SK-N-SH treated with all-trans-retinoic acid at 6 μM for 48 hours (cell line): ENCODE measurements at regions not wholly inside any gene's neighbourhood (a gene's known extent, or its start where the extent isn't known, plus 50 kb on each side); places are given as distances from the start of the nearest gene placed in this dataset.

Experiments
- BACH2 ChIP-seq: fragments of 250-450 bp; sonication (Bioruptor Pico); IDR thresholded peaks from 2 replicates; pipeline ENCODE4 v1.9.0; 2021; ENCODE audit warnings: mild to moderate bottlenecking, borderline replicate concordance
- CSDC2 ChIP-seq: fragments of 250-450 bp; sonication (Bioruptor Pico); IDR thresholded peaks from 2 replicates; pipeline ENCODE4 v1.5.0; 2020; ENCODE audit warnings: mild to moderate bottlenecking, moderate library complexity
- ESRRG ChIP-seq: fragments of 250-450 bp; sonication (Bioruptor Pico); IDR thresholded peaks from 2 replicates; pipeline ENCODE4 v1.6.1; 2021; ENCODE audit warnings: mild to moderate bottlenecking
- ZFP3 ChIP-seq: fragments of 250-450 bp; sonication (Bioruptor Pico); IDR thresholded peaks from 2 replicates; pipeline ENCODE4 v1.5.0; 2020; ENCODE audit warnings: mild to moderate bottlenecking, moderate library complexity
- ZNF565 ChIP-seq: fragments of 450-650 bp; formaldehyde crosslinking; conservative IDR thresholded peaks from 2 replicates; pipeline ENCODE4 v1.5.0; 2020; ENCODE audit warnings: low read depth, mild to moderate bottlenecking, moderate library complexity
- ZNF70 ChIP-seq: fragments of 450-650 bp; formaldehyde crosslinking; IDR thresholded peaks from 2 replicates; pipeline ENCODE4 v1.5.0; 2020; ENCODE audit warnings: mild to moderate bottlenecking, moderate library complexity
- ZNF8 ChIP-seq: fragments of 450-650 bp; formaldehyde crosslinking; IDR thresholded peaks from 2 replicates; pipeline ENCODE4 v1.5.0; 2020; ENCODE audit warnings: mild to moderate bottlenecking, moderate library complexity
- TF ChIP-seq, protein P1 (sequence below): fragments of 250-450 bp; sonication (Bioruptor Pico); IDR thresholded peaks from 2 replicates; pipeline ENCODE4 v1.5.1; 2020; ENCODE audit warnings: low read depth, mild to moderate bottlenecking, moderate library complexity
- TF ChIP-seq, protein P2 (sequence below): fragments of 250-450 bp; sonication (Bioruptor Pico); IDR thresholded peaks from 2 replicates; pipeline ENCODE4 v1.8.0; 2020; ENCODE audit warnings: mild to moderate bottlenecking, moderate library complexity, borderline replicate concordance
- TF ChIP-seq, protein P3 (sequence below): fragments of 250-450 bp; sonication (Bioruptor Pico); IDR thresholded peaks from 2 replicates; pipeline ENCODE4 v1.5.0; 2020; ENCODE audit warnings: mild to moderate bottlenecking, moderate library complexity

DNA sequence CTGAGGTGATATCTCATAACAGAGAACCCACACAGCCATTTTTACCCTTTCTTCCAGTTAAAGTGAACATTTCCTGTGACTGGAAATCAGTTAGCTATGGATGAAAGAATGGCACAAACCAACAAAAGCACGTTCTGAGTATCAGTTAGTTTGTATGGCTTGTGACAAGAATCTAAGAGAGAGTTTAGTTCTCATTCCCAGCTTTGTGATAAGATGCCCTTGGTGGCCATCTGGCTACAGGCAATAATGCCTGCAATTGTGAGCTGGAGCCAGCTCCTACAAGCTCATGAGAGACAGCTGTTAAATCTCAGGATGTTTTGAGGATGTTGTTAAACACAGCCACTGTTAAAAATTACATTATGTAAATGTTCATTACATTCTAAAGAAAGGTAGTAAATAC, 122.0 kb upstream of the FRMD6 start:
- TF ChIP-seq CSDC2 (CRISPR knock-in tag) (no peak), ESRRG (no peak), ZNF8 (CRISPR knock-in tag) (no peak), ZNF565 (CRISPR knock-in tag) (no peak), ZFP3 (CRISPR knock-in tag) (no peak), ZNF70 (CRISPR knock-in tag) (no peak), BACH2 (CRISPR knock-in tag) (no peak)
- TF ChIP-seq, protein P1, sequence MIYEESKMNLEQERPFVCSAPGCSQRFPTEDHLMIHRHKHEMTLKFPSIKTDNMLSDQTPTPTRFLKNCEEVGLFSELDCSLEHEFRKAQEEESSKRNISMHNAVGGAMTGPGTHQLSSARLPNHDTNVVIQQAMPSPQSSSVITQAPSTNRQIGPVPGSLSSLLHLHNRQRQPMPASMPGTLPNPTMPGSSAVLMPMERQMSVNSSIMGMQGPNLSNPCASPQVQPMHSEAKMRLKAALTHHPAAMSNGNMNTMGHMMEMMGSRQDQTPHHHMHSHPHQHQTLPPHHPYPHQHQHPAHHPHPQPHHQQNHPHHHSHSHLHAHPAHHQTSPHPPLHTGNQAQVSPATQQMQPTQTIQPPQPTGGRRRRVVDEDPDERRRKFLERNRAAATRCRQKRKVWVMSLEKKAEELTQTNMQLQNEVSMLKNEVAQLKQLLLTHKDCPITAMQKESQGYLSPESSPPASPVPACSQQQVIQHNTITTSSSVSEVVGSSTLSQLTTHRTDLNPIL (CRISPR knock-in tag): no peak
- TF ChIP-seq, protein P2, sequence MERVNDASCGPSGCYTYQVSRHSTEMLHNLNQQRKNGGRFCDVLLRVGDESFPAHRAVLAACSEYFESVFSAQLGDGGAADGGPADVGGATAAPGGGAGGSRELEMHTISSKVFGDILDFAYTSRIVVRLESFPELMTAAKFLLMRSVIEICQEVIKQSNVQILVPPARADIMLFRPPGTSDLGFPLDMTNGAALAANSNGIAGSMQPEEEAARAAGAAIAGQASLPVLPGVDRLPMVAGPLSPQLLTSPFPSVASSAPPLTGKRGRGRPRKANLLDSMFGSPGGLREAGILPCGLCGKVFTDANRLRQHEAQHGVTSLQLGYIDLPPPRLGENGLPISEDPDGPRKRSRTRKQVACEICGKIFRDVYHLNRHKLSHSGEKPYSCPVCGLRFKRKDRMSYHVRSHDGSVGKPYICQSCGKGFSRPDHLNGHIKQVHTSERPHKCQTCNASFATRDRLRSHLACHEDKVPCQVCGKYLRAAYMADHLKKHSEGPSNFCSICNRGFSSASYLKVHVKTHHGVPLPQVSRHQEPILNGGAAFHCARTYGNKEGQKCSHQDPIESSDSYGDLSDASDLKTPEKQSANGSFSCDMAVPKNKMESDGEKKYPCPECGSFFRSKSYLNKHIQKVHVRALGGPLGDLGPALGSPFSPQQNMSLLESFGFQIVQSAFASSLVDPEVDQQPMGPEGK (CRISPR knock-in tag): no peak
- TF ChIP-seq, protein P3, sequence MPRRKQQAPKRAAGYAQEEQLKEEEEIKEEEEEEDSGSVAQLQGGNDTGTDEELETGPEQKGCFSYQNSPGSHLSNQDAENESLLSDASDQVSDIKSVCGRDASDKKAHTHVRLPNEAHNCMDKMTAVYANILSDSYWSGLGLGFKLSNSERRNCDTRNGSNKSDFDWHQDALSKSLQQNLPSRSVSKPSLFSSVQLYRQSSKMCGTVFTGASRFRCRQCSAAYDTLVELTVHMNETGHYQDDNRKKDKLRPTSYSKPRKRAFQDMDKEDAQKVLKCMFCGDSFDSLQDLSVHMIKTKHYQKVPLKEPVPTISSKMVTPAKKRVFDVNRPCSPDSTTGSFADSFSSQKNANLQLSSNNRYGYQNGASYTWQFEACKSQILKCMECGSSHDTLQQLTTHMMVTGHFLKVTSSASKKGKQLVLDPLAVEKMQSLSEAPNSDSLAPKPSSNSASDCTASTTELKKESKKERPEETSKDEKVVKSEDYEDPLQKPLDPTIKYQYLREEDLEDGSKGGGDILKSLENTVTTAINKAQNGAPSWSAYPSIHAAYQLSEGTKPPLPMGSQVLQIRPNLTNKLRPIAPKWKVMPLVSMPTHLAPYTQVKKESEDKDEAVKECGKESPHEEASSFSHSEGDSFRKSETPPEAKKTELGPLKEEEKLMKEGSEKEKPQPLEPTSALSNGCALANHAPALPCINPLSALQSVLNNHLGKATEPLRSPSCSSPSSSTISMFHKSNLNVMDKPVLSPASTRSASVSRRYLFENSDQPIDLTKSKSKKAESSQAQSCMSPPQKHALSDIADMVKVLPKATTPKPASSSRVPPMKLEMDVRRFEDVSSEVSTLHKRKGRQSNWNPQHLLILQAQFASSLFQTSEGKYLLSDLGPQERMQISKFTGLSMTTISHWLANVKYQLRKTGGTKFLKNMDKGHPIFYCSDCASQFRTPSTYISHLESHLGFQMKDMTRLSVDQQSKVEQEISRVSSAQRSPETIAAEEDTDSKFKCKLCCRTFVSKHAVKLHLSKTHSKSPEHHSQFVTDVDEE (CRISPR knock-in tag): no peak
